Inflammatory macrophage treated with lipopolysaccharide for 1 hour (primary cell): ENCODE measurements at regions not wholly inside any gene's neighbourhood (a gene's known extent, or its start where the extent isn't known, plus 50 kb on each side); places are given as distances from the start of the nearest gene placed in this dataset.
"Not testable (repeated sequence)": the region's sequence is repeated elsewhere in the genome, so short reads cannot be mapped to it uniquely, and the experiment has no call there.

Experiments
- DNase-seq, 2 donors: peaks; one replicate each; pipeline ENCODE4 v3.0.0-alpha.2; 2020 to 2022

DNA sequence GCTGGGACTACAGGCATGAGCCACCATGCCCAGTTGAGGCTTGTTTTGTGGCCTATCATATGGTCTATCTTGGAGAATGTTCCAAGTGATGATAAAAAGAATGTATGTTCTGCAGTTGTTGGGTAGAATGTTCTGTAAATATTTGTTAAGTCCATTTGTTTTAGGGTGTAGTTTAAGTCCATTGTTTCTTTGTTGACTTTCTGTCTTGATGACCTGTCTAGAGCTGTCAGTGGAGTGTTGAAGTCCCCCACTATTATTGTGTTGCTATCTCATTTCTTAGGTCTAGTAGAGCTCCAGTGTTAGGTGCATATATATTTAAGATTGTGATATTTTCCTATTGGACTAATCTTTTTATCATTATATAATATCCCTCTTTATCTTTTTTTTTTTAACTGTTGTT is 284.3 kb upstream of the EXOC2 start:
- not testable (repeated sequence) for DNase-seq

DNA sequence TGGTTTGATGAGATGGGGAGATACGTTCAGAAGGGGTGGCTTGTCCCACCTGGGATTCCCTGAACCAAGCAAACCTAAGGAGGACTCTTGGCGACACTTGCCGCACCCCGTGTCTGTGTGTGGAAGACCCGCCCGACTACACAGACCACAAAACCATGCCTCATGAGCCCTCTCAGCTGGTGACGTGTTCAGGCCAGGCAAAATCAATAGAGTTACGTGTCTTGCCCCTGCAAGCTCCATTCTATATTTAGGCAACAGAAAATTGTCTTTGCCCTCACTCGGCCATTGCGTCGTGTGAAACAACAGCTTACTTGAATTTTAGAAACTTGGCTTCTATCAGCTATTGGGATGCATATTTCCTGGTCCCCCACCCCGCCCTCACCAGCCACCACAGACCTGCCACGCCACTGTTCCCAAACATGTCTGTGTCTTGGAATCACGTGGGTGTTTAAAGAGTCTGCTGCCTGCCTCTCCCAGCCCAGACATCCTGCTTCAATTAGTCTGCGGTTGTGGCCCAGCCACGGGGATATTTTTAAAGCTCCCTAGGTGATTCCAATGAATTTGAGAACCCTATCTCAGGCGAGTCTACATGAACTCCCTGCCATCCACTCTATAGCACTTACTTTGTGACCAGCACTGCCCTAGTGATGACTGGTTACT is 279.2 kb upstream of the EXOC2 start:
- no peak for DNase-seq

DNA sequence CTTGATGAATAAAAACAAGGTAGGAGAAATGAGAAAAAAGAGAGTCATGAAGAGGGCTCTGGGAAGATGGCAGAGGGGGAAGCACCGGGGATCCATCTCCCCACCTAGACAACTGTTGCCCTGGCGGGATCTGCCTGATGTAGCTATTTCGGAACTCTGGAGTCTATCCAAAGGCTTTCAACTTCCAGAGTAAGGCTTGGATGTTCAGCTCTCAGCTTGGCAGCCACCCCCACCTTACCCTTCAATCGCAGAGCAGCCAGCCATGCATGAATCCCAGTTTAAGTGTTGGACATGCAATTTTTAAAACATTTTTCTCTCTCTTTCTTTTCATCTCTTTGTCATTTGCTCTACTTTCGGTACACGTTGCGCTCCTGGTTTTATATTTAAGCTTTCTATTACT is 275.9 kb upstream of the EXOC2 start:
- DNase-seq: no peak

DNA sequence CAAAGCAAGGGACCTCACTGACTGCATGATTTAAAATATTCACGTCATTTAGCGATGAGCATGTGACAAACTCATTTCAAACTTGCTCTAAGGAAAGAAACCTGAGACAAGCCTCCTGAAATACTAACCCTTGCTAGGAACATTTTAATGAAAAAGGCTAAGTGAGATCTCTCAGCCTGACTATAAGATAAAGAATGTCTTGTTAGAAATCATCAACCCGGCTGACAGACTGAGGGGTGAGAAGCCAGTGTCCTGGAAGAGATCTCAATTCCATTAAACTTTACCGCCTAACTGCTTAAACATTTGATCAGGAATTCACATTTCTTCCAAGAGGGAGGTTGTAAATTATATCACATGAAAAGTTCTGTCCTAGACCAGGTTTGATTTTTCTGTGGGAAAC is 274.8 kb upstream of the EXOC2 start:
- no peak for DNase-seq

DNA sequence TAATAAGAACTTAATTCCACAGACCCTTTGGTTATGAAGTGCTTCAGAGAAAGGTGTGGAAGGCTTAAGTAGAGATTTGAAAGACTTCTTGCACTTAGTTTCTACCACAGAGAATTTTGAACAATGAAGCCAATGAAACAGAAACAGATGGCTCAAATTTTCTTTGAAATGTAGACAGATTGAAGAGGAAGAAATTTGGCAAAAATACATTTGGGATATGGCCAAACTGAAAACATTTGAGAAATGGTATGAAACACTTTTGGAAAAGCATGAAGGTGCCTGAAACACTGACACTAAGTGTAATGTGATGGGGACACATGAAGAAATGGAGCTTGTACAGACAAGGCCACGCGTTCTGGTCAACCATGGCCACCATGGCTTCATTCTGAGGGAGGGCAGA is 272.4 kb upstream of the EXOC2 start:
- no peak for DNase-seq

DNA sequence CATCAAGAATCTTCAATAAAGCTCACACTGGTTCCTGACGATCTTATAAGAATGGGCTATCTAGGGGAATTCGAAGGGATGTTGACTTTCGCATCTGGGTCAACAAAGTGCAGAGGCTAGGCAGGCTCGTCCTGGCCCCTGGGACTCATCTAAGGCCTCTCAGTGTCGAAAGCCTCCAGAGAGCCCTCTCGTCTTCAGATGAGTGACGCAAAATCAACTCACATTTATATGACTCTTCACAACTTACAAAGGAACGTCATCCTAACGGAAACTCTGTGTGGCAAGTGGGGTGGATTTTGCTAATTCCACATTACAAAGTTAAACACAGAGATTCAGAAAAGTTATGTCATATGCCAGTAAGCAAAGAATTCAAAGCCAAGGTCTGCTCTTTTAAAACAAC is 270.5 kb upstream of the EXOC2 start:
- DNase-seq: no peak

DNA sequence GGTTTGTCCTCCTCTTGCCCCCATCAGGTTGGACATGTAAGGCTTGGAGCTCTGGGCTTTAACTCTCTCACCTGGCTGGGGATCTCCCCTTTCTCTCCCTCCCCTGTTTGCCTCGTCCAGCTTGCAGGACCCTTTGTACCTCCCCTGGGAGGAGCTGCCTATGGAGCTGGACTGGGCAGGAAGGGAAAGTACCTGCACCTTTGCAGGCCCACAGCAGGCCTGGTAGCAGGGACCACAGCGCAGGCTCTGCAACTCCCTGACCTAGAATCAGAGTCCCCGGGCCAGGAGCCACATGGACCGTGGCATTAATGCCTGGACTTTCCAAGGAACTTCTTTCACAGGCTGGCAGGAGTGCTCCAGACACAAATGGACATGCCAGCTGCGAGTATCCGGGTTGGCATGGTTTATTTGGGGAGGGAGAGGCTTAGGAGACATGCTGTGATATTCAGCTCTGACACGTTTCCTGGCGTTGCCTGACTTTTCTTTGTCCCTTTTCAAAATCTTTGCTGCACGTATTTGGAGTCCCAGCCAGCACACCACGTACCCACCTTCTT is 268.5 kb upstream of the EXOC2 start:
- DNase-seq: no peak

DNA sequence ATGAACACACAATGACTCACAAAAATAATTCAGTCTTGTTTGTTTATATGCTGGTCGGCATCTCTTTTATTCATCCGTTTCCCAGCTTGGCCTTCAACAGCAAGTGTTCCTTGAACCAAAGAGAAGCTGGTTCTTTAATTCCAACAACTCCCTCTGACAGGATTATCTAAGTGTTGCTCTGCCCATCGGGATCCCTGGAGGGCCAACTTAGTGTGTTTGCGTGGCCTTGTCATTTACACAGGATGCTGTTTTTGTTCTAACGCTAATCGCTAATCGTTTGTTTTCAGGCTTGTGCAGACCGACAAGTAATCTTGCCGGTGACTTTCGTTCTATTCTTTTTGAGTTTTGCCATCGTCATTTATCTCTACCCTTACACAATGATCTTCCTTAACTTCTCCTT is 267.4 kb upstream of the EXOC2 start:
- no peak for DNase-seq

DNA sequence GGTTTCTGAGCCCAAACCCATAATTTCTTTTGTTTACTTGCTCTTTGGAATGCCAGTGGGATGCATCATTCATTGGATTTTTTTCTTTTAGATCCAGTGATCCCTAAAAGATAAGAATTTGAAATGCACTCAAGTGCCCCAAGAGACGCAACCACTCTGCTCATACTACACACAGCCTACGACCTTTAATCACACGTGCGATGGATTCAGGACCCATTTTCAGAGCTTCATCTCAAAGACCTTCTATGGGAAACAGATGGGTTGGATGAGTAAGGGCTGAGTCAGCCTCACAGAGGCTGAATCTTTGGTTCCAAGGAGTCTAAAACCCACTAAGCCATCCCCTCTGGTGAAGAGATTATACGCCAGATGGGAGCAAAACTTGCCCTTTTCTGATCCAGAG is 265.5 kb upstream of the EXOC2 start:
- no peak for DNase-seq

DNA sequence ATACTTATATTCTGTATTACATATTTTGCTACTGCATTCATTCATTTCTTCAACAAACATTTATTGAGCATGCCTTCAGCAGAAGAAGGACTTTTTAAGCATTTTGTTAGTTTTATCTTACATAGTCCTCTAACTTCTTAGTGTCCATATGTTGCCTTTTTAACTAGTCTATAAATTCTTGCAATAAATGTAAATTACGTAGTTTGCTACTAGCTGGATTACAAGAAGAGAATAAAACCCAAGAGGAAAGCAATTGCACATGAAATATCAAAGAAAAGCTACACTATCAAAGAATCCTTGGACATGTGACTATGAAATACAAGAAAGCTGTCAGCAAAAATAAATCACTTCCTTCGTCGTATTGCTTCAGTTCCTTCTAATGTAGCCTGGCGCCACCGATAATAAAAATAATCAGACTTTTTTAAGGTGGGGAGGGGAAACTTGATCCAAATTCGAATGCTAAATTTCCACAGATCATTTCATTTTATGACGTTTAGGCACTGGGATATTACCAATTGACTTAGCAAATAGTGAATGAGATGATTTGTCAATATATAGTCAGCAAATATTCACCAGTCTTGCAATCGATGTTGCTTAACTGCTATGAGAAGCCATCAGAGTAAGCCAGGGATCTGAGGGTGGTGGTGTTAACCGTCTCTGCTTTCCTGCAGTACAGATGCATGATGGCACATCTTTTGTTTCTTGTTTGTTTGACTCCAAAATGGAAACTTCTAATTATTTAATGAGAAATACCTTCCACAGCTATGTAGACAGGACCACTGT is 258.7 kb upstream of the EXOC2 start:
- no peak for DNase-seq

DNA sequence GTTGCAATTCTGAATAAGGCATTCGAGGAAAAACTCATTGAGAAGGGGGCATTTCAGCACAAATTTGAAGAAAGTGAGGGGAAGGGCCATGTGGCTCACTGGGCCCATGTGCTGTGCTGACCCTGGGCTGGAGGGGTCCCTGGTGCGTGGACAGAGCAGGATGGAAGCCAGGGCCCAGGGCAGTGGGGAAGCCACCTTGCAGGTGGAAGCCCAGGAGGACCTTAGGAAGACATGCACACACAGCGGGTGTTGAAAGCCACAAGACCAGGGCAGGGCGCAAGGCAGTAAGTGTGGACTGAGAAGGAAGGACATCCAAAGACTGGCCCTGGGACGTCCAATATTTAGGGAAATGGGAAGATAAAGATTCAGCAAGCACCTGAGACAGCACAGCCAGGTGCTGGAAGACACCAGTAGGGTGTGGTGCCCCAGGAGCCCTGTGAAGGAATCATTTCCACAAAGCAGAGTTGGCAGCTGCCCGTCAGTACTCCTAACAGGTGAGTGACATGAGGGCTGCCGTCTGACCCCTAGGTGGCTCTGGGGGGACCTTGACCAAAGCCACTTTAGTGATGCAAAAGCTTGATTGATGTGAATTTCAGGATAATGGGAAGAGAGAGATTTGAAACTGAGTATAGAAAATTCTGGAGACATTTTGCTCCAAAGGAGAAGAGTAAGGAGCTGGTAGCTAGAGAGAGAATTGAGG is 254.4 kb upstream of the EXOC2 start:
- no peak for DNase-seq

DNA sequence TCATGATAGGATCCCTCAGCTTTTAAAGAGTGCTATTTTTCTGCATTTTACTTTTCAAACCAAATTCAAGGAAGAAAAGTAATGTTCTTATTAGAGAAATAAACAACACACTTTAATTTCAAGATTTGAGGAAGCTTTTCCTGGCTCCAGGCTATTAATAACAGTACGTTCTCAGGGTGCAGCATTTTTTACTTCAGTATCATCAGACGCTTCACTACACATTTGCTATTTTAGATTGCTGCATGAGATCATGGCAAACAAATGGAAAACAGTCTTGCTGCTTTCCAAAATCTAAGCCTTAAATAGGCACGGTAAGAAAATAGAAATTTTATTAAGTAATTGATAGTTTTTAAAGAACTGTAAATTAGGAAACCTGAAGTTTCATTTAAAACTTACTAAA is 253.6 kb upstream of the EXOC2 start:
- DNase-seq: no peak

DNA sequence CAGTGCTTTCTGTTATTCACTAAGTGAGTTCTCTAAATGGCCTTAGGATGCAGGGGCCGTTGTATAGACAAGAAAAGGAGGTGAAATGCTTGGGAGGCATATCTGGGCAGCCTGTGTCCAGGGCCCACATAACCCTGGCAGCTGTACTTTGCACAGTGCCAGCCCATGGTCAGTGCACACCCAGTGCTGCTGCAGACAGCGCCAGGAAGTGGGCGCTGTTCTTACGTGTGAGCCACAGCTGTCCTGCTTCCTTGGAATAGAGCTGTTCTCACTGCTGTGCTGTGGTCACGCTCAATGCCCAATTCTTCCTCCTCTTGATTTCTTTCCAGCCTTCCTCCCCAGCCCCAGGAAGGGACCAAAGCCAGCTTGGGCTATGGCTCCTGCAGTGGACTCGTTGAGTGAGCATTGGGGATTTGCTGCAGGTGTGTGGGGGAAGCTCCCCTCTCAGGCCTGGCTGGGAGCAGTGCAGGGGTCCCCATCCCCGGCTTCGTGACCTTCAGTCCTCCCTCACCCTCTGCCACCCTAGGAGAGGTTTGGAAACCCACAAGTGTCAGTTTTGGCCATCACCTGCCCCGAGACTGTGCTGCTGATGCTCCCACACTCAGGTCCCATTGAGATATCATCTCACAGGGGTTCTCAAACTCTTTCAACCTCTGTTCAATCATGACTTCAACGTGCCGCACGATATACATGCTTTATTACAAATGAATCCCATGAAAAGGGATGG is 246.8 kb upstream of the EXOC2 start:
- no peak for DNase-seq

DNA sequence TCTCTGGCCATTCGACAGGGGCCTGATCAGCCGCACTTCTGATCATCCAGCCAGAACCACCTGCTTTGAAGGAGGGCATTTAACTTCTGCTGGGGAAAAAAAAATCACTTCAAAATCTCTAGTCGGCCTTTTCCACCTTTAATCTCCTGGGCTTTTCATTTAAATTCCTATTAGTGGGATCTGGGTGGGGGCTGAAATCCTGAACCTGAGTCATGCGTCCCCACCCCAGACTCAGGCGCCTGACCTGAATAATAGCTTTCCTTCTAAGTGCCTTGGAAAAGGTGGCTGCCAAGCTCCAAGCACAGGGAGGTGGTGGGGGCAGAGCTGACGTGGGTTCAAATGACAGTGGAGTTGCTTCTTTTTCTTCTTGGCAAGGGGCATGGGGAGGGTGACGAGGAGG is 246.0 kb upstream of the EXOC2 start:
- no peak for DNase-seq

DNA sequence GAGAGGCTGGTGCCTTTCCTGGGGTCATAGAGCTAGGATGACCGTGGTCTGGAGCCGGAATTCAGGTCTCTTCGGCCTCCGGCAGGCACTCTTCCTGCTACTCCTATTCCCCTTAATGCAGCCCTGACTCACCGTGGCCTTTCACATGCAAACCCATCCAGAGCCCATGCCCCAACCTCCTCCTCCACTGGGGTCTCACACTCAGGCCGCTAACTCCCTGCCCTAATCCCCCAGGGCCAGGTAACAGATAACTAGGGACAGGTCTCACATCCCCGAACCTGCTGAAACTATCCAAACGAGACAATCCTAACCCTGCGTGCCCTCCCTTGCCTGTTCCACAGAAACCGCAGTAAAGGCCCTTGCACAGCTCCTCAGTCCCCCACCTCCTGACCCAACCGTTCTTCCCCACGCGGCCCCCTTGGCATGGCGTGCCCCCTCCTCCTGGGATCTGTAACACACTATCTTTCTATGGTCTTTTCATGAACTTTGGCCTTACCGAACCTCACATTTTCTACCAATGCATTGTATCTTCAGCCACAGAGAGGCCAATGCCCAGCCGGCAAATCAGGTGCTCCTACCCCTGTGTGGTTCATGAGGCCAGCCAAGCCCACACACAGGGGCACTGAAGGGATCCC is 245.4 kb upstream of the EXOC2 start:
- DNase-seq: no peak

DNA sequence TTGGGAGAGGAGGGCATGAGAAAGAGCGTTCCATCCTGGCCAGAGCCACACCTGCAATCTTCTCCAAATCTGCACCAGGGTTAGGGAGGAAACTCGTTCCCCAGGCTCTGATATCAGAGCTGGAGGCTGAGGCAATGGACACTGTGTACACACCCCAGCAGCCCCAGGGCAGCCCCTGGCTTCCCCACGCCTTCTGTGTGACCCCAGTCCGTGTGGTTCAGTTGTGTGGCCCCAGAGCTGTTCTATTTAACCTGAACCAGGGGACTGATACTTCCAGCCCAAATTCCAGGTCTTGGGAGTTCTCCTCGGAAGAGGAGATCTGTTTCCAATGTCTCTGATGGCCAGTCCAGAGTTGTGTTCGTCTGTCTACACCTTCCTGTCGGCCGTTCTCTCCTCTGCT is 242.6 kb upstream of the EXOC2 start:
- no peak for DNase-seq

DNA sequence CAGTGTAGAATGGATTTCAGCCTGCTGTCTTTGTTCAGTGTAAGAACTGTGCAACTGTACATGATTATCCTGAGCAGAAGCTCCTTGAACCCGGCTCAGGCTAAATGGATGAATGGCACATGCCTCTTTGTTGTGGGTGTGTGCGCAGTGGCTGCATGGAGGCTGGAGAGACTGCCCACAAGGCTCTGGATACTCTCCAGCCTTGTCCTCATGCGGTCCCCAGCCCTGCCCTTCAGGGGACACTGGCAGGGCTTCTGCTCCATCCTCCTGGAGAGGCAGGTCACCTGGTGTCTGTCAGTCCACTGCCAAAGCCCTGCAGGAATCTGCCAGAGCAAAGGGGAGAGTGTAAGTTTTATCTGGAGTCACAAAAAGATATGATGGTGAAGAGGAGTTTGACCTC is 241.7 kb upstream of the EXOC2 start:
- no peak for DNase-seq

DNA sequence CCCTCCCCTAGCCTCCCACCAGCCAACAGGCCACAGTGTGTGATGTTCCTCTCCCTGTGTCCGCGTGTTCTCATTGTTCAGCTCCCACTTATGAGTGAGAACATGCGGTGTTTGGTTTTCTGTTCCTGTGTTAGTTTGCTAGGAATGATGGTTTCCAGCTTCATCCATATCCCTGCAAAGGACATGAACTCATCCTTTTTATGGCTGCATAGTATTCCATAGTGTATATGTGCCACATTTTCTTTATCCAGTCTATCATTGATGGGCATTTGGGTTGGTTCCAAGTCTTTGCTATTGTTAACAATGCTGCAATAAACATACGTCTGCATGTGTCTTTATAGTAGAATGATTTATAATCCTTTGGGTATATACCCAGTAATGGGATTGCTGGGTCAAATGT is 239.0 kb upstream of the EXOC2 start:
- not testable (repeated sequence) for DNase-seq

DNA sequence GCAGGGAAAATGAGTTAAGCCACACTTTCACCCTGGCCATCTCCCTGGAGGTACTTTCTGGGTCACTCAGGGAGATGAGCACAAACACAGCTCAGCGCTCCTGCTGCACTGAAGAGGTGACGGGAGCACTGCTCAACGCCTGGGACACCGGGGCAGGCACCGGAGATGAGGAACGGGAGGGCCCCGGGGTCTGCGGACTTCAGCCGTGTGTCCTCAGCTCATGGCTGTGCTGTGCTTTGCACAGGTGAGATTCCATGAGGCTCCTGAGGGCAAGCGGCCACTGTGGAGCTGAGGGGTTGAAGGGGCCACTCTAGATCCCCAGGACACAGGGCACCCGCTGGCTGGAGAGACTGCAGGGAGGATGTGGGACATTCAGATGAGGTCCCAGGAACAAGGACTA is 234.2 kb upstream of the EXOC2 start:
- no peak for DNase-seq

DNA sequence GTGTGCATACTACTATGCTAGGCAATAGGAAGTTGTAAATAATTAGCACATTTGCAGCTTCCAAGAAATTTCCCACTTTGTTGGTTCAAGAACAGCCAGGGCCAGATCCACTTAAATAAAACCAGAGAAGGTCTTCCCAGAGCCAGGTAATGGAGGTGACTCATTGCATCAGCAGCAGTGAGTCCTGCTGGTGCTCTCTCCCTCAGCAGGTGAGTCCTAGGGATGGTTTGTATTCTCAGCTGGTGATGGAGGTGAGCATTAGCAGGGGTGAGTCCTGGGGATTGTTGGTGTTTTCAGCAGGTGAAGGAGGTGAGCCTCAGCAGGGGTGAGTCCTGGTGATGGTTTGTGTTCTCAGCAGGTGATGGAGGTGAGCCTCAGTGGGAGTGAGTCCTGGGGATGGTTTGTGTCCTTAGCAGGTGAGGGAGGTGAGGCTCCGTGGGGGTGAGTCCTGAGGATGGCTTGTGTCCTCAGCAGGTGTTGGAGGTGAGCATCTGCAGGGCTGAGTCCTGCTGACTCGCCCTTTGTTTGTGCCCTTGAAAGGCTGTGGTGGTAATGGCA is 232.8 kb upstream of the EXOC2 start:
- DNase-seq: no peak

DNA sequence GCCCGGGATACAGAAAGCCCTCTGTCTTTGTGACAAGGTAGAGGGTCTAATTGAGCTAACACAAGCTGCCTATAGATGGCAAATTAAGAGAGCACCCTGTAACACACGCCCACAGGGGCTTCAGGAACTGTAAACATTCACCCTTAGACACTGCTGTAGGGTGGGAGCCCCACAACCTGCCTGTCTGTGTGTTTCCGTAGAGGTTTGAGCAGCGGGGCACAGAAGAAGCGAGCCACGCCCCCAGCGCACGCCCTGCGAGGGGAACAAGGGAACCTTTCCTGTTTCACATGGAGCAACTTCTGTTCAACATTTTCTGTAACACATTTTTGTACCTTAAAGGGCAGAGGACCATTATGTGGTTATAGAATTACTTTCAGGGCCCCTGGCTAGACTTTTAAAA is 231.7 kb upstream of the EXOC2 start:
- no peak for DNase-seq

DNA sequence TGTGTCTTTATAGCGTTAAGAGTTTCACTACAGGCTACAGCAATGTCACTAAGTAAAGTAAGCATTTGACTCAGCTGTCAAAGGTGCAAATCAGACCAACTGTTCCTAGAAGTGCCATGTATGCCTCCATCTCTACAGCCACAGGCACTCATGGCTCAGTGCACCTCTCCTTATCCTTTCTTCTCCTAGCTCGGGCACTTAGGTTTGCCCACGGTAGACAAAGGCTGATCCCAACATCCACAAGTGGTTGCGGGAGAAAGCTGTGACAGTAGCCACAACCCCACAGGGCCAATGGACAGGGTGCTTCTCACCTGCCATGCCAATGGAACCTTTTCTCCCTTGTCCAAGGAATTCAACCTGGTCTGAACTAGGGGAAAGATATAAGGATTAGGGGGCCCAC is 228.5 kb upstream of the EXOC2 start:
- no peak for DNase-seq
